HEK293T (cell line): ENCODE measurements at regions not wholly inside any gene's neighbourhood (a gene's known extent, or its start where the extent isn't known, plus 50 kb on each side); places are given as distances from the start of the nearest gene placed in this dataset.

Source experiments
- BHLHE40 ChIP-seq: fragments of 450-650 bp; IDR thresholded peaks from 2 replicates; pipeline ENCODE4 v1.6.1; 2016; ENCODE audit warnings: mild to moderate bottlenecking, moderate library complexity, borderline replicate concordance
- FOXK2 ChIP-seq: fragments of 450-650 bp; IDR thresholded peaks from 2 replicates; pipeline ENCODE4 v1.6.1; 2016; ENCODE audit warnings: mild to moderate bottlenecking
- HDGF ChIP-seq: fragments of 450-650 bp; IDR thresholded peaks from 2 replicates; pipeline ENCODE4 v1.6.1; 2017; ENCODE audit warnings: antibody characterized with exemption, borderline replicate concordance
- LEF1 ChIP-seq: fragments of 450-650 bp; IDR thresholded peaks from 2 replicates; pipeline ENCODE4 v1.6.1; 2017; ENCODE audit warnings: mild to moderate bottlenecking, borderline replicate concordance
- TARDBP ChIP-seq: fragments of 450-650 bp; IDR thresholded peaks from 2 replicates; pipeline ENCODE4 v1.6.1; 2016

DNA sequence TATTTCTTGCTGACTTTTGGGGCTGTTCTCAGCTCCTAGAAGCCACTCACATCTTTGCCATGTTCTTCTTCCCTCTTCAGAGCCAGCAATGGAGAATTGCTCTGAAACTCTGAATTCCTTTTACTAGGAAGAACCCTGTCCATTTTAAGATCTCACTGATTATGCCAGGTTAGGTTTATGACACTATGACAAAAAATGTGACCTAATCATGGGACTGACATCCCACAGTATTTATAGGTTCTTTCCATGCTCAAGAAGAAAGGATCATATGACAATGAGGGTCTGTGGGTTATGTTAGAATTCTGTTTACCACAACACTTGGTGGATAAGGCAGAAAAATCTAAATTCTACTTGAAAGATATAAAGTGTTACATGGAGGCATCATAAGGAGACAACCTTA lies 263.3 kb upstream of the CITED2 start:
- no peak for TF ChIP-seq HDGF
- TF ChIP-seq LEF1: no peak
- no peak for TF ChIP-seq FOXK2
- no peak for TF ChIP-seq BHLHE40
- no peak for TF ChIP-seq TARDBP
